GM12891 (cell line): ENCODE measurements at regions not wholly inside any gene's neighbourhood (a gene's known extent, or its start where the extent isn't known, plus 50 kb on each side); places are given as distances from the start of the nearest gene placed in this dataset.

Experiments
- DNase-seq: peaks from one replicate; pipeline ENCODE4 v3.0.0; 2011; ENCODE audit warnings: low spot score; ENCODE audit not compliant: insufficient read length
- FAIRE-seq: peaks from 2 replicates; lab custom pipeline; 2011; peaks lifted over from hg19 to GRCh38; lab: Jason Lieb, UNC
- PAX5 ChIP-seq: IDR thresholded peaks from 2 replicates; pipeline ENCODE4 v1.6.1; 2011; ENCODE audit warnings: low read length, moderate library complexity, mild to moderate bottlenecking; ENCODE audit not compliant: insufficient read depth, severe bottlenecking
- POLR2A ChIP-seq: IDR thresholded peaks from 2 replicates; pipeline ENCODE4 v1.6.1; 2011; ENCODE audit warnings: low read depth, low read length, control low read depth
- POLR2AphosphoS5 ChIP-seq: IDR thresholded peaks from 2 replicates; pipeline ENCODE4 v1.6.1; 2011; ENCODE audit warnings: low read depth, low read length, control low read depth
- POU2F2 ChIP-seq: IDR thresholded peaks from 2 replicates; pipeline ENCODE4 v1.6.1; 2011; ENCODE audit warnings: low read depth, mild to moderate bottlenecking, control low read depth, low read length, moderate library complexity
- SPI1 ChIP-seq: IDR thresholded peaks from 2 replicates; pipeline ENCODE4 v1.6.1; 2011; ENCODE audit warnings: low read depth, low read length, control low read depth
- TAF1 ChIP-seq: IDR thresholded peaks from 2 replicates; pipeline ENCODE4 v1.6.1; 2011; ENCODE audit warnings: low read depth, low read length, control low read depth

DNA sequence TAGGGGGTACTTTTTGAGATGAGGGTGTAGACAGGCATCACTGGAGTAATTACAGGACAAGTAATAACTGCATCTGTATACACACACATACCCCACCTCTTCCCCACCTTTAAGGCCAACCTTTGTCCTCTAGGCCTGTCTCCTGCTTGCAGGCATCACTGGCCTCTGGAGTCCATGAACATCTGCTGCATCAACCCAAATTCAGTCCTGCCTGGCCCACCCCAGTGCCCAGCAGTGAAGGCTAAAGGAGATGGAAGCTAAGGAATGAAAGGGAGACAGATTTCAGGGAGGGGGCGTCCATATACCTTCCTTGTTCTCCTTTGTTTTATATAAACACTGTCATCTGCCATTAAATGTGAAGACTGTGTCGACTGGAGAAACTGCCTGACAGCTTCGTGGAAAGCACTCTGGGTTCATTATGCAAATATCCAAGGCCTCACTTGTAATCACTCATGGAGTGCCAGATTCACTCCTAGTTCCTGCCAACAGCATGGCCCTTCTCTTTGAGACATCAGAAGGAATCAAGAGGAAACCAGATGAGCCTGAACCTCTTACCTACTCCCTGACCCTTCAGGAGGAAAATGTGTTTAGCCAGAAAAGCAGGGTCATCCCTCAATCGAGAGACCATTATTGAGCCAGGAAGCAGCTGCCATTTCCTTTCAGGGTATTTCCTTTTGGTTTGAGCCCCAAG lies 64.4 kb downstream of the SERPINA3 start:
- no peak for TF ChIP-seq POU2F2
- no peak for TF ChIP-seq SPI1
- no peak for TF ChIP-seq POLR2A
- no peak for TF ChIP-seq POLR2AphosphoS5
- TF ChIP-seq TAF1 = no peak
- FAIRE-seq (no peak), DNase-seq (no peak)

- no peak for TF ChIP-seq POU2F2
- no peak for TF ChIP-seq POLR2AphosphoS5
- TF ChIP-seq SPI1 = no peak
- no peak for TF ChIP-seq POLR2A
- TF ChIP-seq TAF1 = no peak
- TF ChIP-seq PAX5 = no peak
- DNase-seq = no peak
- FAIRE-seq = no peak
Observed at GRCh38 chr14:94675036-94675435, 62.8 kb downstream of the SERPINA3 start.

DNA sequence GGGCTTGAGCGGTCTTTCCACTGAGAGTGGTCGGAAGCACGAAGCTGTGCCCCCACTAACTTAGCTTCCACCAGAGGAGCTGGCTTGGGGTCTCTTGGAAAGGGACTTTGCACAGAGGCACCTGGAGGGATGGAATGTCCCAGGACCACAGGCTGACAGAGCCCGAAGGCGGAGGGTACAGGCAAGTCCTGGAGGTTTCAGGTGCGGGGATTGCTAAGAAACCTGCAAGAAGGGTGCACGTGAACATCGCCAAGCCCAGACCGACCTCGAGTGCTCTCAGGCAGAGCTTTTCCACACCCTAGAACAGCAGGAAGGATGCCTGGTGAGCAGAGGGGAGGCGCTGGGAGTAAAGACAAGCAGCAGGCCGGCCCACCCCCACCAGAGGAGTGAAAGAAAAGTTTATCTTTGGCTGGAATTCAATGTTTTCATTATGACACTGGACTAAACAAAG lies 61.6 kb downstream of the SERPINA3 start:
- no peak for FAIRE-seq
- TF ChIP-seq PAX5 = no peak
- TF ChIP-seq TAF1 = no peak
- TF ChIP-seq POLR2A = no peak
- no peak for TF ChIP-seq SPI1
- TF ChIP-seq POLR2AphosphoS5 = no peak
- TF ChIP-seq POU2F2 = no peak
- DNase-seq = no peak
